ENCODE measurements at regions not wholly inside any gene's neighbourhood (a gene's known extent, or its start where the extent isn't known, plus 50 kb on each side); places are given as distances from the start of the nearest gene placed in this dataset.

DNA sequence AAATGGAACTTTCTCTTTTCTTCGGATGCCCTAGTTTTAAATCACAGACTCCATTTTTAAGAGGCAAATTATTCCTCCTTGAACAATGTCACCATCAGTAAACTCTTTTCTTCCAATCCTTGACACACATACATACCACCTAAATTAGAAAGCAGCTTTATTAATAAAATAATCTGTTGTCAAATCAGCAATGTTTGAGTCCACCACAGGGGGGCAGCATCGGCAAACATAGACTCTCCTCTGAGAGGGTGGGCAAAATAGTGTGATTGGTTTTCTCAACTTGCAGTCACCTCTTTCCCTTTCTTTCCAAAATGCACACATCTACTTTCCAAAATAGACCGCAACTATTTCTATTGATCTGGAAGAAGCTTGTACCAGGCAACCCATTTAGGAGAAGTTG, 438.4 kb upstream of the OR4E1 start:
- intact Hi-C loops (cut with micrococcal nuclease; ENCODE audit: unreplicated experiment) (no loop called here), in situ Hi-C loops (cut with HindIII; ENCODE audit: extremely low pct_ligation_motif_present, low pct_unique_long_range_greater_than_20kb) (no loop called here)
- Histone ChIP-seq H3K27me3 (ENCODE audit: control insufficient read depth in 1 of 2, insufficient read depth in 2 of 2, low read length in 2 of 2) (no peaks in the 10 kb centered on the region), H3K36me3 (replicated peaks in 1 of 2; ENCODE audit: control insufficient read depth in 1 of 2, insufficient read depth in 2 of 2, low read length in 2 of 2) (no peaks in the 10 kb centered on the region), H3K9me3 (ENCODE audit: low read length) (no peaks in the 10 kb centered on the region), H4K20me1 (ENCODE audit: insufficient read depth, low read length) (no peaks in the 10 kb centered on the region), H3K4me1 (ENCODE audit: insufficient read depth, low read length) (no peaks in the 10 kb centered on the region), H3K27ac (ENCODE audit: extremely low read length, insufficient read depth, low read length) (no peak overlapping the region), H3K4me2 (ENCODE audit: low read depth, low read length) (no peak overlapping the region), H3K79me2 (ENCODE audit: insufficient read depth, low read length) (no peaks in the 10 kb centered on the region), H3K9ac (ENCODE audit: insufficient read depth, low read depth, low read length) (no peak overlapping the region), H3K4me3 (replicated peaks in 1 of 3; ENCODE audit: insufficient read depth in 1 of 3, low read depth in 2 of 3, low read length in 3 of 3) (no peak overlapping the region), H2AFZ (ENCODE audit: low read length) (no peak overlapping the region)
- TF ChIP-seq, protein P1, sequence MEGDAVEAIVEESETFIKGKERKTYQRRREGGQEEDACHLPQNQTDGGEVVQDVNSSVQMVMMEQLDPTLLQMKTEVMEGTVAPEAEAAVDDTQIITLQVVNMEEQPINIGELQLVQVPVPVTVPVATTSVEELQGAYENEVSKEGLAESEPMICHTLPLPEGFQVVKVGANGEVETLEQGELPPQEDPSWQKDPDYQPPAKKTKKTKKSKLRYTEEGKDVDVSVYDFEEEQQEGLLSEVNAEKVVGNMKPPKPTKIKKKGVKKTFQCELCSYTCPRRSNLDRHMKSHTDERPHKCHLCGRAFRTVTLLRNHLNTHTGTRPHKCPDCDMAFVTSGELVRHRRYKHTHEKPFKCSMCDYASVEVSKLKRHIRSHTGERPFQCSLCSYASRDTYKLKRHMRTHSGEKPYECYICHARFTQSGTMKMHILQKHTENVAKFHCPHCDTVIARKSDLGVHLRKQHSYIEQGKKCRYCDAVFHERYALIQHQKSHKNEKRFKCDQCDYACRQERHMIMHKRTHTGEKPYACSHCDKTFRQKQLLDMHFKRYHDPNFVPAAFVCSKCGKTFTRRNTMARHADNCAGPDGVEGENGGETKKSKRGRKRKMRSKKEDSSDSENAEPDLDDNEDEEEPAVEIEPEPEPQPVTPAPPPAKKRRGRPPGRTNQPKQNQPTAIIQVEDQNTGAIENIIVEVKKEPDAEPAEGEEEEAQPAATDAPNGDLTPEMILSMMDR (CRISPR knock-in tag; IDR thresholded peaks at IDR 0.05), result peak; percentile 63
- TF ChIP-seq CREM (IDR thresholded peaks at IDR 0.05) (no peak), CREM (CRISPR knock-in tag; IDR thresholded peaks at IDR 0.05) (no peak), ZFP1 (CRISPR knock-in tag; IDR thresholded peaks at IDR 0.05) (no peak), ARID3A (IDR thresholded peaks at IDR 0.05; ENCODE audit: low read depth, low read length) (peak; percentile 68; the same call in 1 of the 2 replicates), SMAD1 (CRISPR knock-in tag; IDR thresholded peaks at IDR 0.05; ENCODE audit: borderline replicate concordance, low read depth) (no peak)
- WGBS (ENCODE audit: low lambda C conversion rate), result 64% methylated on average over 3 of the region's 3 CpGs
- ChIA-PET CTCF (ENCODE audit: low intra/inter-chr PET ratio, low total read pairs) (no interaction called here), POLR2A (no interaction called here)
- DNase-seq (ENCODE audit: low spot score) (peak; percentile 25), FAIRE-seq (no peak), ATAC-seq (peak; percentile 60)
- no TSS peak for BruUV-seq (replicated peaks)

DNA sequence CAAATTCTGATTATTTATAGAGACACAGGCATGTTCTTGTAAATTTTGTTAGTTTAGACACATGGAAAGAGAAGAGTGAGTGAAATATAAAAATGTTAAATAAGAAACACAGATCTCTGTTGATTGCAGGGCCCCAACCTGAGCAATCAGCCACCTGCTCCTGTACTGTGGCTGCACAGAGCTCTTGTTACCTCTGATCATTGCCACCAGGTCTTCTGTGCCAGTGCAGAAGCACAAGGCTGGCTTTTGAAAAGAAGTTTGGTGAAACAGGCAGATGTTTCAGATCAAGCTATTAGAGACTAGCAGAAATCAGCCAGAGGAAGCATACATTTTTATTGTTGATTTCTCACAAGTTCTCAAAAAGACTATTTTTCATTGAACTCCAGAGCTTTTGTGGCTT, 434.1 kb upstream of the OR4E1 start:
- Histone ChIP-seq H3K79me2 (ENCODE audit: insufficient read depth, low read length) (no peaks in the 10 kb centered on the region), H3K9me3 (ENCODE audit: low read length) (no peaks in the 10 kb centered on the region), H3K36me3 (replicated peaks in 1 of 2; ENCODE audit: control insufficient read depth in 1 of 2, insufficient read depth in 2 of 2, low read length in 2 of 2) (no peaks in the 10 kb centered on the region), H3K27ac (ENCODE audit: extremely low read length, insufficient read depth, low read length) (no peak overlapping the region), H4K20me1 (ENCODE audit: insufficient read depth, low read length) (no peaks in the 10 kb centered on the region), H3K4me1 (ENCODE audit: insufficient read depth, low read length) (no peaks in the 10 kb centered on the region), H3K4me2 (ENCODE audit: low read depth, low read length) (no peak overlapping the region), H2AFZ (ENCODE audit: low read length) (no peak overlapping the region), H3K4me3 (replicated peaks in 1 of 3; ENCODE audit: insufficient read depth in 1 of 3, low read depth in 2 of 3, low read length in 3 of 3) (no peak overlapping the region), H3K27me3 (ENCODE audit: control insufficient read depth in 1 of 2, insufficient read depth in 2 of 2, low read length in 2 of 2) (no peaks in the 10 kb centered on the region), H3K9ac (ENCODE audit: insufficient read depth, low read depth, low read length) (no peak overlapping the region)
- in situ Hi-C loops (cut with HindIII; ENCODE audit: extremely low pct_ligation_motif_present, low pct_unique_long_range_greater_than_20kb) (no loop called here), intact Hi-C loops (cut with micrococcal nuclease; ENCODE audit: unreplicated experiment) (no loop called here)
- ChIA-PET POLR2A (no interaction called here), CTCF (ENCODE audit: low intra/inter-chr PET ratio, low total read pairs) (no interaction called here)
- no TSS peak for BruUV-seq (replicated peaks)
- FAIRE-seq, result no peak
- DNase-seq (ENCODE audit: low spot score), result no peak
- ATAC-seq, result no peak
- no peak for TF ChIP-seq THYN1 (CRISPR knock-in tag; IDR thresholded peaks at IDR 0.05; ENCODE audit: borderline replicate concordance, low read depth)
- TF ChIP-seq ZNF180 (CRISPR knock-in tag; IDR thresholded peaks at IDR 0.05; ENCODE audit: borderline replicate concordance, low read depth), result no peak
- TF ChIP-seq, protein P2, sequence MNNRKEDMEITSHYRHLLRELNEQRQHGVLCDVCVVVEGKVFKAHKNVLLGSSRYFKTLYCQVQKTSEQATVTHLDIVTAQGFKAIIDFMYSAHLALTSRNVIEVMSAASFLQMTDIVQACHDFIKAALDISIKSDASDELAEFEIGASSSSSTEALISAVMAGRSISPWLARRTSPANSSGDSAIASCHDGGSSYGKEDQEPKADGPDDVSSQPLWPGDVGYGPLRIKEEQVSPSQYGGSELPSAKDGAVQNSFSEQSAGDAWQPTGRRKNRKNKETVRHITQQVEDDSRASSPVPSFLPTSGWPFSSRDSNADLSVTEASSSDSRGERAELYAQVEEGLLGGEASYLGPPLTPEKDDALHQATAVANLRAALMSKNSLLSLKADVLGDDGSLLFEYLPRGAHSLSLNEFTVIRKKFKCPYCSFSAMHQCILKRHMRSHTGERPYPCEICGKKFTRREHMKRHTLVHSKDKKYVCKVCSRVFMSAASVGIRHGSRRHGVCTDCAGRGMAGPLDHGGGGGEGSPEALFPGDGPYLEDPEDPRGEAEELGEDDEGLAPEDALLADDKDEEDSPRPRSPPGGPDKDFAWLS (CRISPR knock-in tag; IDR thresholded peaks at IDR 0.05; ENCODE audit: borderline replicate concordance), result no peak

Measured in HepG2 (cell line).